ENCODE measurements at regions not wholly inside any gene's neighbourhood (a gene's known extent, or its start where the extent isn't known, plus 50 kb on each side); places are given as distances from the start of the nearest gene placed in this dataset.
"Not testable (repeated sequence)": the region's sequence is repeated elsewhere in the genome, so short reads cannot be mapped to it uniquely, and the experiment has no call there.

GRCh38 chr15:85196697-85197096 lies 183.7 kb upstream of the AKAP13 start:
- not testable (repeated sequence) for DNase-seq (ENCODE audit: low read depth)

- DNase-seq (ENCODE audit: low read depth) = not testable (repeated sequence)
Observed at GRCh38 chr15:85197582-85197981, 182.8 kb upstream of the AKAP13 start.

- not testable (repeated sequence) for DNase-seq (ENCODE audit: low read depth)
Observed at GRCh38 chr15:85198432-85198831, 182.0 kb upstream of the AKAP13 start.

DNA sequence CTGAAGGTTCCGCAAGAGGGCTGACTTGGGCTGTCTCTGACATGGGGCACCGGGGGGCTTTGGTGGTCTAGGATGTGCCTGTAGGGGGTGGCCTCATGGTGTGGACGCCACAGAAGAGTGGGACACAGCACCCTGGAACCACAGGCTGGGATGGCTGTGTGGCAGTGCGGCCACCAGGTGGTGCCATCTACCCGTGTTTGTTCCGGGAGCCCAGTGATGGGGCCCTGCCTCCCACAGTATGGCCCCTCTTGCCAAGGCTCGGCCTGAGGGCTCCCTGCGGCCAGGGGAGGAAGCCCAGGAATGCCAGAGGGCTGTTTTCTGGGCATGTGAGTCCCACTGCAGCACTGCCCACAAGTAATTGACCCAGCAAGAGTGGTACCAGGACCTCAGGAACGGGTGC lies 180.2 kb upstream of the AKAP13 start:
- not testable (repeated sequence) for DNase-seq (ENCODE audit: low read depth)

- not testable (repeated sequence) for DNase-seq (ENCODE audit: low read depth)
Observed at GRCh38 chr15:85201118-85201793, 179.1 kb upstream of the AKAP13 start.

GRCh38 chr15:85204481-85204880 lies 175.9 kb upstream of the AKAP13 start:
- not testable (repeated sequence) for DNase-seq (ENCODE audit: low read depth)

- DNase-seq (ENCODE audit: low read depth) = not testable (repeated sequence)
Observed at GRCh38 chr15:85233791-85234325, 146.5 kb upstream of the AKAP13 start.

DNA sequence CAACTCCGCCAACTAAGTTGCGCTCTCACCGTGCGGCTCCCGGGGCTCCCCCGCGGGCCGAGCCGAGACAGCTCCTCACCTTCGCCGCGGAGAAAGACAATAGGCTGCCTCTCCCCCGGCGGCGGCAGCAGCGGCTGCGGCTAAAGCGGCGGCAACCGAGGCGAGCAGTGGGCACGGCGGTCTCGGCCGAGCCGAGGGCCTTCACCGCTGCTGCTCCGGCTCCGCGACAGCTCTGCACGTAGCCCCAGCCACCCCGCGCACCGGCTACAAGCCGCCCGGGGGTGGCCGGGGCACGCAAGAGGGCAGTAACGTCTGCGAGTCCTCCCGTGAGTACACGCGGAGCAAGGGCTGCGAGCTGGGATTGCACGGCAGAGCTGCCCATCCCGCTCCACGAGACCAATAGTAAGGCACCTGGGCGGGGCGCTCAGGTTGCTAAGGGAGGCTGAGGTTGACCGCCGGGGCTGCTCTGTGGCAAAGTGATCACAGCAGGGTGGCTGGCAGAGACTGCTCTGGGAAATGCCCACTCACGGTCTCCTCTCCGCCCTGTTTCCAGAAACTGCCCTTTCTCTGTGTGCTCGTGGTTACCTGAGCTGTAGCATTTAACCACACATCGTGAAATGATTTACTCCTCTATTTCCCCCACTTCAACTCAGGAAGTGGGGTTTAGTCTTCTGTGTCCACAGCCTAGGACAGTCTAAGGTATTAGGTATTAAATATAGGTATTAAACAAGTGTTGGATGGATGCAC lies 145.8 kb upstream of the AKAP13 start:
- DNase-seq (ENCODE audit: low read depth) = not testable (repeated sequence)

GRCh38 chr15:85244056-85244455 lies 136.3 kb upstream of the AKAP13 start:
- DNase-seq (ENCODE audit: low read depth) = not testable (repeated sequence)

DNA sequence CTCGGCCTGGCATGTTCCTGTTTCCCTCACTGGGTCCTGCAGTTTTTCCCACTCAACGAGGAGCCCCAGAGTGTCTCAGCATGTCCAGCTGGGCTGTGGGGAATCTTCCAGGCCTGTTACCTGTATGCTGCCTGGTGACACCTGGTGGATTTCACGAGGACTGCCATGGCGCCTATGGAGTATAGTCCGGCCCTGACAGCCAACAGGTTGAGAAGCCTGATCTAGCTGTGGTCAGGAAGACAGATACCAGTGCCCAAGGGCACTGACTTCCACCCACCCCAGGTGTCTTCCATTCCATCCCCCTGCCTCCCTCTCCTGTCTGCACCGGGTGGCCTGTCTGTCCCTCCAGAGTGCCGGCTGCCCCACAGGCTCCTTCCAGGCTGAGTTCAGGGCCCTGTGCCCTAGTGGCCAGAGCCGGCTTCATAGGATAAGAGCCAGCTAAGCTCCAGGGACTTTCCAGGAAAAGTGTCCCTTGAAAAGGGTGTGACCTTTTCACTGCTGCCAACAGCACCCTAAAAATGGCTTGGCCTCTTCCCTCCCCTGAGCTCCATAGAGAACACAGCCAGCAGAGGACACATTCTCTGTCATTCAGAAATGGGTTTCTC lies 129.4 kb upstream of the AKAP13 start:
- DNase-seq (ENCODE audit: low read depth) = not testable (repeated sequence)

GRCh38 chr15:85253196-85253915 lies 127.0 kb upstream of the AKAP13 start:
- DNase-seq (ENCODE audit: low read depth) = not testable (repeated sequence)

DNA sequence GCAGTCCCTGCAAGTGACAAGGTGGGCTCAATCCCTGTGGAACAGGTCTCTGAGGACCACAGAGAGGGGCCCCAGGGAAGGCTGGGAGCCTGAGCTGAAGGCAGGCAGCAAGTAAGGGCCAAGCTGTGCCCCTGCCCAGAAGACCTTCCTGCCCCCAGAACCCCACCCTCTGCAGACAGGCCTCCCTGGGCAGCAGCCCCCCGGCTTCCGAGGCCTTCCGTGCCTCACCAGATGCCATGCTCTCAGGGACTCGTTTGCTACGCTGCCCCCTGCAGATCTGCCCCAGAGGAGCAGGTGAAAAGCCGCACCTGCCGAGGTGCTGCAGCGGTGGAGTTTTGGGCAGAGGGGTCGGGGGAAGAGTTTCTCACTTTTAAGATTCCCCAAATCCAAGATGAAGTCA lies 125.4 kb upstream of the AKAP13 start:
- not testable (repeated sequence) for DNase-seq (ENCODE audit: low read depth)

DNA sequence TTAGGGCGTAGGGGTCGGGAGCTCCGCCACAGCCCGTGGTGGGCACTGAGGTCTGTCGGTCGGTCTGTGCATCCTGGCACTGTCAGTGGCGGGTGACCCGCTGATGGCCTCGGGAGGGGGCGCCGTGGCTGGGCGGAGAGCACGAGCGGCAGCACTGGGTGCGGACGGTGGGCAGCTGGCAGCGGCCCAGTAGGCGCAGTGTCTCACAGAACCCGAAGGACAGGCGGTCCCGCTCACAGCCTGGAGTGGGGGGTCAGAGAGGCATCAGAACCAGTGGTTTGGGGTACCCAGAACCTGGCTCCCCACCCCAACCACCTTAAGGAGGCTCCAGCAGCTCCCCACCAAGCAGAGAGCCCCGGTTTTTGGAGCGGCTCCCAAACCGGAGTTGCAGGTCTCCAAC lies 124.9 kb upstream of the AKAP13 start:
- not testable (repeated sequence) for DNase-seq (ENCODE audit: low read depth)

GRCh38 chr15:85256009-85256997 lies 124.1 kb upstream of the AKAP13 start:
- not testable (repeated sequence) for DNase-seq (ENCODE audit: low read depth)

DNA sequence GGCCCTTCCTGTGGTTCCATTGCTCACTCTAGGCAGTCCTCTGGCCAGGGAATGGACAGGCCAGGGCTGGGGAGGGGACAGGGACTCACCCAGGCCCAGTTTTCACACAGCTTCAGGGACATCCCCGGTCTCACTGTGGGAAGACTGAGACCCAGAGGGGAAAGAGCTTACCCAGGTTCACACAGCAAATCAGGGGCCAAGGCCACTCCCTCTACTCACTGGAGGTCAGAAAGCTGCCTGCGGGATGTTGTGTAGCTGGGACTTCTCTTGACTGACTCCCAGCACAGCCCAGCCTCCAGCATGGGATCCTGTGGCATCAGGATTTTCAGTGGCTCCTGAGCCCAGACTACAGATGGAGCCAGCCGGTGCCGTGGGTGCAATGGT lies 122.3 kb upstream of the AKAP13 start:
- not testable (repeated sequence) for DNase-seq (ENCODE audit: low read depth)

GRCh38 chr15:85258559-85259209 lies 121.7 kb upstream of the AKAP13 start:
- not testable (repeated sequence) for DNase-seq (ENCODE audit: low read depth)

GRCh38 chr15:85260526-85260925 lies 119.9 kb upstream of the AKAP13 start:
- not testable (repeated sequence) for DNase-seq (ENCODE audit: low read depth)

DNA sequence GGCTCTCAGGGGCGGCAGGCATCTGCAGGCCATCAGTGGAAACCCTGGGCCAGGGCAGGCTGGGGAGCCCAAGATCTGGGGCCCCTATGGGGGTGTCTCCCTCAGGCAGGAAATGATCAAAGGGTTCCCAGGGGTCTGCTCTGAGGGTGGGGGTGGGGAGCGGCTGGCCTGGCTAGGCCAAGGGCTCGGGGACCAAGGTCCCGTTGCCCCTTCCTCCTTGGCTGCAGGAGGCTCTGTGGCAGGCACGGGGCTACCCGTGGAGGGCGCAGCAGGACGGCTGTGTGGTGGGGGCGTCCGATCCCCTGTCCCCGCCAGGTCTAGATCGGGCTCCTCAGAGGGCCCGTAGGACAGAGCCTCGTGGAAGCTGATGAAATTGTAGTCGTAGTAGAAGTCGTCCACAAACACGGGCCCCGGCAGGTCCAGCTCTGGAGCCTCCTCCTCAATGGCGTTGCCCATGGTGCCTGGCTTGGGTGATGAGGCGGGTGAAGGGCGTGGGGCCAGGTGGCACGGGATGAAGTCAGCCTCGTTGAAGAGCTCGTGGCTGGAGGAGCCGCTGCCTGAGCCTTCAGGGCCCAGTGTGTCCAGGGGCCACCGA lies 117.8 kb upstream of the AKAP13 start:
- DNase-seq (ENCODE audit: low read depth) = not testable (repeated sequence)

GRCh38 chr15:85263842-85264440 lies 116.5 kb upstream of the AKAP13 start:
- DNase-seq (ENCODE audit: low read depth) = not testable (repeated sequence)
